Skeletal muscle satellite cell (primary cell): ENCODE measurements at regions not wholly inside any gene's neighbourhood (a gene's known extent, or its start where the extent isn't known, plus 50 kb on each side); places are given as distances from the start of the nearest gene placed in this dataset.

Experiments used
- H3K27me3 ChIP-seq: 2 replicates; pipeline ENCODE4 v1.7.0; 2013; ENCODE audit warnings: low read length; ENCODE audit not compliant: control insufficient read depth, insufficient read depth
- H3K36me3 ChIP-seq: 2 replicates; pipeline ENCODE4 v1.7.0; 2013; ENCODE audit warnings: mild to moderate bottlenecking, control low read depth, low read length; ENCODE audit not compliant: insufficient read depth
- H3K4me1 ChIP-seq: 2 replicates; pipeline ENCODE4 v1.7.0; 2013; ENCODE audit warnings: low read length; ENCODE audit not compliant: control insufficient read depth, insufficient read depth
- H3K4me2 ChIP-seq: 2 replicates; pipeline ENCODE4 v1.7.0; 2013; ENCODE audit warnings: mild to moderate bottlenecking, low read length
- H3K4me3 ChIP-seq: 2 replicates; pipeline ENCODE4 v1.7.0; 2013; ENCODE audit warnings: low read length
- H3K9ac ChIP-seq: 2 replicates; pipeline ENCODE4 v1.7.0; 2013; ENCODE audit warnings: mild to moderate bottlenecking, low read depth, low read length, moderate library complexity
- H3K9me3 ChIP-seq: replicated peaks from 2 replicates; pipeline ENCODE4 v1.7.0; 2013; ENCODE audit warnings: mild to moderate bottlenecking, control low read depth, low read length

DNA sequence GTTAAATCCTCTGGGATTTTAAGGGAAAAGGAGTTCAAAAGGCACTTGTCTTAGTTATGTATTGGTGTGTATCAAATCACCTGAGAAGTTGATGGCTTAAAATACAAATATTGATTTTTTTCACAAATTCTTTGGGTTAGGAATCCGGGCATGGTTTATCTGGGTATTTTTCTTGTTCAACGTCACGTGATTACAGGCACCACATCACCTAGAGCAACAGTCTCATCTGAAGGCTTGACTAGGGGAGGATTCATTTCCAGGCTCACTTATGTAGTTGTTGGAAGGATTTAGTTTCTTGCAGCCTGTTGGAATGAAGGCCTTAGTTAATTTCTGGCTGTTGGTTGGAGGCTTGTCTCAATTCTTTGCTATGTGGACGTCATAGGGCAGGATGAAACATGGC lies 326.1 kb downstream of the STIM2 start:
- Histone ChIP-seq H3K4me3 (no peak overlapping the region), H3K36me3 (no peaks in the 10 kb centered on the region), H3K27me3 (peaks cover 3% of the 10 kb centered on the region), H3K4me2 (no peak overlapping the region), H3K9ac (no peak overlapping the region), H3K9me3 (no peaks in the 10 kb centered on the region), H3K4me1 (no peaks in the 10 kb centered on the region)

DNA sequence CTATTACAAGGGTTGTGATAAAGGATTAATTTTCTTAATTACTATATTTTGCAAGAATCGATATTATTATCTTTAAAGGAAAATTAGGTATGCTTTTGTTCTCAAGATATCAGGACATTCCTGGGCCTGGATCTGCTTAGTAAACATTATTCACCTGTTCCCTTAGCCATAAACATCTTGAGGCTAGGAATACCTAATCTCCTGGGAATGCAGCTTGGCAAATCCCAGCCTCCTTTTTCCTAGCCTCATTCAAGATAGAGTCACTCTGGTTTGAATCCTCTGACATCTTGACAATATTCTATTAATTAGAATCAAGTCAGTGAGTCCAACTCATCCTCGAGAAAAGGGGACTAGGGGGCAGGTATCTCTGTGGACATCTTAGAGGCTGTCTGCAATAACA lies 327.1 kb downstream of the STIM2 start:
- no peaks in the 10 kb centered on the region for H3K9me3 ChIP-seq
- H3K4me2 ChIP-seq: no peak overlapping the region

DNA sequence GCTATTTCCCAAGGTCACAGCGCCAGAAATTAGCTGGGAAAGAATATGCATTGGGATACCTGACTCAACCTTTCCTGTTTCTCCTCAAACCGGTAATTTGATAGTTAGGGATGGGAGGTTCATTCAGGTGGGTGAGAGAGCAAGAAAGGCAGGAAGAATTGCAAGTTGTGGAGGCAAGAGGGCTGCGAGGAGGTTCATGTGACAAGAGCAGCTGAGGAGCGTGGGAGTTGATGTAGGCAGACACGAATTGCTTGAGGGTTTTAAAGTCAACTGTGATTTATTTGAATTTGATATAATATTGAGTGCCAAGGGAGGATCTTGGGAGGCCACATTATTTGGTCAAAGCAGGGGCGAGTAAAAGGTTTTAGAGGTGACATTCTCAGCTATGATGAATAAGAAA lies 329.0 kb downstream of the STIM2 start:
- Histone ChIP-seq H3K4me3 (no peak overlapping the region), H3K9ac (no peak overlapping the region), H3K27me3 (peaks cover 3% of the 10 kb centered on the region), H3K4me1 (no peaks in the 10 kb centered on the region), H3K9me3 (no peaks in the 10 kb centered on the region), H3K36me3 (no peaks in the 10 kb centered on the region), H3K4me2 (no peak overlapping the region)

More for the DNA sequence above, 327.1 kb downstream of the STIM2 start:
- H3K4me1 ChIP-seq: no peaks in the 10 kb centered on the region
- H3K4me3 ChIP-seq: no peak overlapping the region
- peaks cover 3% of the 10 kb centered on the region for H3K27me3 ChIP-seq
- no peaks in the 10 kb centered on the region for H3K36me3 ChIP-seq
- H3K9ac ChIP-seq: no peak overlapping the region

DNA sequence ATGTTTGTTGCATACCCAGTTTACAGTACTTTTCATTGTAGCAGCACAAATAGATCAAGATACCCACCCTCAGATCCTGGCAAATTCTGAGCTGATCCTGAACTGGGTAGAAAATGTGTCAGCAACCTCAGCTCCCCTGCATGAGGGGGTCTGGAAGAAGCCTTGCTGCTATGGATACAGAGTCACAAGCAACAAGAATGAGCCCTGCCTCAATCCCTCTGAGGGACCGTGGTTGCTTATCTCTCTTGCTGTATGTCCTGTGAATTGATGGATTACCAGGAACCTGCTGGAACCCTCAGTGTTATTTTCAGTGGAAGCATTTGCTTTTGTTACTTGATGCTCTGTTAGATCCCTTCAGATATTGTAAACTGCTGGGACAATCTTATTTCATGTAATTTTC lies 331.0 kb downstream of the STIM2 start:
- Histone ChIP-seq H3K9me3 (no peaks in the 10 kb centered on the region), H3K36me3 (no peaks in the 10 kb centered on the region), H3K27me3 (peaks cover 3% of the 10 kb centered on the region), H3K4me3 (no peak overlapping the region), H3K9ac (no peak overlapping the region), H3K4me1 (no peaks in the 10 kb centered on the region), H3K4me2 (no peak overlapping the region)

DNA sequence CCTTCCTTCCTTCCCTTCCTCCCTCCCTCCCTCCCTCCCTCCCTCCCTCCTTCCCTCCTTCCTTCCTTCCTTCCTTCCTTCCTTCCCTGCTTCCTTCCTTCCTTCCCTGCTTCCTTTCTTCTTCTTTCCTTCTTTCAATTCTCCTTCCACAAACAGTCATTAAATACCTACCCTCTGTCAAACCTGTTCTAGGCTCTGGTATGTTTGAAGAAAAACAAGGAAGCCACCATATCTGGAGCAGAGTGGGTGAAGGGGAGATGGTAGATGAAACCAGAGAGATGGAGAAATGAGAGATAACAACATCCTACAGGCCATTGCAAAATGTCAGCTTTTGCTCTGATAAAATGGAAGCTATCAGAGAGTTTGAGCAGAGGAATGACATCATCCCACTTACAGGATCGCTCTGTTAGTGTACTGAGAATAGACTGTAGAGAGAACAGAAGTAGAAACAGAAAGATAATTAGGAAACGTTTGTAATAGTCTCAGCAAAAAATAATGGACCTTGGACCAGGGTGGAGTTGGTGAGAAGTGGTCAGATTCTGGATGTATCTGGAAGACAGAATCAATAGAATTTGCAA lies 334.0 kb downstream of the STIM2 start:
- Histone ChIP-seq H3K36me3 (no peaks in the 10 kb centered on the region), H3K27me3 (no peaks in the 10 kb centered on the region), H3K4me2 (no peak overlapping the region), H3K4me3 (no peak overlapping the region), H3K4me1 (no peaks in the 10 kb centered on the region), H3K9me3 (no peaks in the 10 kb centered on the region), H3K9ac (no peak overlapping the region)

DNA sequence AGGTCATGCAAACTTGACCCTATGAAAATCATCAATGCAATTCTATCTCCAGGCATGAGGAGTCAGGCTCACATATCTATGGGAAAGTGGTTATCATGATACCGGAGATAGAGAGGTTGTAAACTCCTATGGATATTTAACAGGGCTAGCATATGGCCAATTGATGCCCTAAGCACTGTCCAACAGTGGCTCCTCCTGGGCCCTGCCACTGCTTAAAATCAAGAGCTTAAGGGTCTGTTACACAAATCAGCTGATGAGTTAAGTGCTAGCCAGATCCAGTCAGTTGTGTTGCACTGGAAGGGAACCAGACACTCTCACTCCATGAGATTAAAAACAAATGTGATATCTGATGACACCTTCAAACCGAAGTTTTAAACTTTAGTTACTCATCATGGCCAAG lies 337.6 kb downstream of the STIM2 start:
- Histone ChIP-seq H3K9me3 (no peaks in the 10 kb centered on the region), H3K4me1 (no peaks in the 10 kb centered on the region), H3K4me2 (no peak overlapping the region), H3K27me3 (no peaks in the 10 kb centered on the region), H3K4me3 (no peak overlapping the region), H3K36me3 (no peaks in the 10 kb centered on the region), H3K9ac (no peak overlapping the region)

DNA sequence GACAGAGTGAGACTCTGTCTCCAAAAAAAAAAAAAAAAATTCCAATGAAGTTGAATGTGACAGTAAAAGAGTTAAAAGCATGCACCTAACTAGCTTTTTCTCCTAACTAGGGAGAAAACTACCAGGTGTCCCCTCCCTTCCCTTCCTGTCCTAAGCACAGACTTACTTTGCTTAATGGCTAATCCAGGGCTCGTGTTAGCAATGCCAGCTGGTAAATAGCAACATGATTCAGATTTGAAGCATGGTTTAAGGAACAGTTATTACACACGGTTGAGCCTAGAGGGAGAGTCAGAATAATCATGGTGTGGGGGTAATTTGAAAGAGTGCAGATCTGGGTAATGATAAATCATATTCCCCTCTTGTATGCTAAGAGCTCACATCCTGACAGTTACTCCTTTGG lies 338.3 kb downstream of the STIM2 start:
- no peak overlapping the region for H3K9ac ChIP-seq
- no peak overlapping the region for H3K4me2 ChIP-seq
- H3K4me3 ChIP-seq: no peak overlapping the region
- no peaks in the 10 kb centered on the region for H3K36me3 ChIP-seq
- H3K4me1 ChIP-seq: no peaks in the 10 kb centered on the region
- no peaks in the 10 kb centered on the region for H3K27me3 ChIP-seq
- no peaks in the 10 kb centered on the region for H3K9me3 ChIP-seq

DNA sequence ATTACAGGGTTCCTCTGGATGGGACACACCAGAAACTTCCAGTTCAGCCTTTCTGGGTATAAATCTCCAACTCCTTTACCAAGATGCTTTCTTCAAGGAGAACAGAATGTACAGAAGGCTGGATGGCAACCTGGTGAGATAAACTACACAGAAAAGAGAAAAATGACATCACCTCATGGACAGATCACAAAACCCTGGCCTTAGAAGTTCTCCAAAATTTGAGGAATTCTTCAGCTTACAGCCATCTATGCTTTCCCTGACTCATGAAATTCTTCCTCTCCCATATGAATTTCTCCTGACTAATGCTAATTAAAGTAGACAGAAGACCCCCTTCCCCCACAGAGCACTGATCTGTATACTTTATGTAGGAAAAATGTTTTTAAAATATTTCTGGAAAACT lies 345.4 kb downstream of the STIM2 start:
- Histone ChIP-seq H3K9me3 (no peaks in the 10 kb centered on the region), H3K9ac (no peak overlapping the region), H3K27me3 (no peaks in the 10 kb centered on the region), H3K4me3 (no peak overlapping the region), H3K36me3 (no peaks in the 10 kb centered on the region), H3K4me1 (no peaks in the 10 kb centered on the region), H3K4me2 (no peak overlapping the region)

DNA sequence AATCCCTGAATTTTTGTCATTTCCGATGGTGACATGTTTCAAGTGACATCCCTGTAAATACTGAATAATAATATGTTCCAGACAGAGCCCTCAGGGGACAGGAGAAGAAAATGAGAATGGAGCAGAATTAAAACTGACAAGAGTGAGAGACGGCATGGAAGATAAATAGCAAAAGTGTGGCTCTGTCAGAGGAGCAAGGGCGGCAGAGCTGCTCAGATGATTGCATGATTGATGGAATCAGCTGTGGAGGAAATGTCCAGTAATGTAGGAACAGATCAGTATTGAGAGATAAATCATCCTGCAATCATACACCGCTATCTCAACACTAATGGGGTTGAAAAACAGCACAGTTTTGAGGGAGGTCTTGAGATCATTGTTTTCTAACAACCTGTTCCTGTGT lies 350.3 kb downstream of the STIM2 start:
- H3K9me3 ChIP-seq: no peaks in the 10 kb centered on the region
- no peaks in the 10 kb centered on the region for H3K4me1 ChIP-seq
- H3K4me2 ChIP-seq: no peak overlapping the region
- H3K36me3 ChIP-seq: no peaks in the 10 kb centered on the region
- no peaks in the 10 kb centered on the region for H3K27me3 ChIP-seq
- H3K4me3 ChIP-seq: no peak overlapping the region
- no peak overlapping the region for H3K9ac ChIP-seq

DNA sequence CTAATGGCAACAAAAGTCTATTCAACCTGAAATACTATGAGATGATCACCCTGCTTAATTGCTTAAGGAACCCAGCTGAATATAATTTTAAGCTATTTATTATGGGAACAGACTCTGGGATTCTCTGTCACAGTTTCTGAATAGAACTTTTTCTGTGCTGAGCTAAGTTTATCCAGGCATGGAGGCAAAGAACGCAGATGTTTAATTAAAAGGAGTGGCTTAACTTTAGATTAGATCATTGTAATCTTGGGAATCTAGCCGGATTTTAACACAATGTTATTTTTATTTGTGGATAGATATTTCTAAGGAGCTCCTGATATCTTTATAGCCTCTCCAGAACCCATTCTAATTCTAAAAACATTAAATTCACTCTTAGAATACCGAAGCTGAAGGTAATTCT lies 353.4 kb downstream of the STIM2 start:
- Histone ChIP-seq H3K4me3 (no peak overlapping the region), H3K27me3 (no peaks in the 10 kb centered on the region), H3K9ac (no peak overlapping the region), H3K4me1 (peaks cover 7% of the 10 kb centered on the region), H3K4me2 (no peak overlapping the region), H3K9me3 (no peaks in the 10 kb centered on the region), H3K36me3 (no peaks in the 10 kb centered on the region)

DNA sequence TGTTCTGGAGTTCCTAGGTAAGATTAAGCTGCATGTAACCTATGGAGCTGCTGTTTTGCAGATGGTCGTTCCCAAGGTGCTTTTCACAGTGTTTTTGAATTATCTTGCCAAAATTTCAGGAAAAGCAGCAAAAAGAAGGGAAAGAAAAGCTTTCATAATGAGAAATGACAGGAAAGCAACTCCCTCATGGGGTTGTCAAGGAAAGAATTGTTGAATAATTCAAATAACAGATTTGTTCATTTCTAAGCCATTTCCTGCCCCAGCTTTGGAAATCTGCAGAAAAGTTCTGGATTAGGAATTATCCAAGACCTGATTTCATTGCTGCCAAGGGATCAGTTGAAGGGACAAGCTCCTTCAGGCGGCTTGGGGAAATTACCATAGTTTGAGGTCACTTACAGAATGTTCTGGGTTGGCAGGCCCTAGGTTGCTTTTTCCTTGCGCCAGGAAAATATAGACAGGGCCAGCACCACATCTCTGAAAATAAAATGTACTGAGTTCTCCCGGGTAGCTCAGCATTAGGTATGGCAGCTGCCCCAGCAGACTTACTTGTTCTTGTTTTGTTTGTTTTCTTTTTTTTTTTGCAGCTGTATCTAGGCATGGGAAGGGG lies 354.7 kb downstream of the STIM2 start:
- H3K9me3 ChIP-seq: no peaks in the 10 kb centered on the region
- H3K4me3 ChIP-seq: no peak overlapping the region
- no peak overlapping the region for H3K9ac ChIP-seq
- H3K4me1 ChIP-seq: peaks cover 7% of the 10 kb centered on the region
- H3K36me3 ChIP-seq: no peaks in the 10 kb centered on the region
- H3K27me3 ChIP-seq: no peaks in the 10 kb centered on the region
- H3K4me2 ChIP-seq: no peak overlapping the region

DNA sequence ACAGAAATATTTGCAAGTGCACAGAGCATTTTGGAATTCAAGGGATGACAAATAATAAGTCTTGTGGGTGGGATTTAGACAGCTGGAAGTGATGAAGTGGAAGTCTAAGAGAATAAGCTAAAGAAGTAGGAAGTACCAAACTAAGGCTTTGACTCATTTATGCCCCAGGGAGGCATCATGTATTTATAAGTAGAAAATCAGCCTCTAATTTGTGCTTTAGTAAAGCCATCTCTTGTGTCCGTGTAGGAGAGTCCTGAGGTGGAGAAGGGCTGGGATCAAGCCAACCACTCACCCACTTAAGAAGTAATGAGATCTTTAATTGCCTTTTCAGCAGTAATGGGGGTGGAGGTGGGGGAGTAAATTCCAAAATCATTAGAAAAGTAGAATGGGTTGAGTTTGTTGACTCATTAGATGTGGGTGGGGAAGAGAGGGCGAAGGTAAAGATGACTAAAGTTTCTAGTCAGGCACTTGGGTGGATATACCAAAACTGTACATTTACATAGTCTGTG lies 356.7 kb downstream of the STIM2 start:
- peaks cover 7% of the 10 kb centered on the region for H3K4me1 ChIP-seq
- peak overlapping the region; percentile 70 for H3K4me2 ChIP-seq
- no peak overlapping the region for H3K9ac ChIP-seq
- H3K4me3 ChIP-seq: no peak overlapping the region
- H3K36me3 ChIP-seq: no peaks in the 10 kb centered on the region
- H3K27me3 ChIP-seq: no peaks in the 10 kb centered on the region
- no peaks in the 10 kb centered on the region for H3K9me3 ChIP-seq
